ENCODE measurements at regions not wholly inside any gene's neighbourhood (a gene's known extent, or its start where the extent isn't known, plus 50 kb on each side); places are given as distances from the start of the nearest gene placed in this dataset.

DNA sequence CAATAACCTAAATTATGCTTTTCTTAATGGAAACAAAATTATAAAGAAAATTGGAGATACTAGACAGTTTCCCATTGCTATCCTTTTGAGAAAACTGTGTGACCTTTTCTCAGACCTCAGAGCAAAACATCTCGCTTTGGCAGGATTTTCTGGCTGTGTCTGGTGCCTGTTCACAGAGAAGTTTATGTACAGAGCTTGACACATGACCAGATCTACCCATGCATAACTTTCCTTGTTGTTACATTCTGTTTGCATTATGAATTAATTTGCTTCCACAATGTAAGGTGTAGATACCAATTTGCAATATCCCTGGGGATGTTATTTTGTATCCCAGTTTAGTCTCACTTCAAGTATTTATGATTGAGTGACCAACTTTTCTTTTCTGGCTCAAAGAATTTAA is 565.0 kb downstream of the XPNPEP1 start:
- peaks cover 0 to 3% (median 0%) of the 10 kb centered on the region in 4 donors for H3K4me1 ChIP-seq
- 28 to 35% methylated on average over 1 of the region's 1 CpG for WGBS, 2 donors
- H3K27me3 ChIP-seq = no peaks in the 10 kb centered on the region
- no peaks in the 10 kb centered on the region for H3K36me3 ChIP-seq
- DNase-seq (ENCODE audit: low spot score in 2 of 2) = no peak
- no peak overlapping the region for H3K4me3 ChIP-seq
- H3K27ac ChIP-seq = no peak overlapping the region
- no peaks in the 10 kb centered on the region for H3K9me3 ChIP-seq
- TF ChIP-seq, protein P1, sequence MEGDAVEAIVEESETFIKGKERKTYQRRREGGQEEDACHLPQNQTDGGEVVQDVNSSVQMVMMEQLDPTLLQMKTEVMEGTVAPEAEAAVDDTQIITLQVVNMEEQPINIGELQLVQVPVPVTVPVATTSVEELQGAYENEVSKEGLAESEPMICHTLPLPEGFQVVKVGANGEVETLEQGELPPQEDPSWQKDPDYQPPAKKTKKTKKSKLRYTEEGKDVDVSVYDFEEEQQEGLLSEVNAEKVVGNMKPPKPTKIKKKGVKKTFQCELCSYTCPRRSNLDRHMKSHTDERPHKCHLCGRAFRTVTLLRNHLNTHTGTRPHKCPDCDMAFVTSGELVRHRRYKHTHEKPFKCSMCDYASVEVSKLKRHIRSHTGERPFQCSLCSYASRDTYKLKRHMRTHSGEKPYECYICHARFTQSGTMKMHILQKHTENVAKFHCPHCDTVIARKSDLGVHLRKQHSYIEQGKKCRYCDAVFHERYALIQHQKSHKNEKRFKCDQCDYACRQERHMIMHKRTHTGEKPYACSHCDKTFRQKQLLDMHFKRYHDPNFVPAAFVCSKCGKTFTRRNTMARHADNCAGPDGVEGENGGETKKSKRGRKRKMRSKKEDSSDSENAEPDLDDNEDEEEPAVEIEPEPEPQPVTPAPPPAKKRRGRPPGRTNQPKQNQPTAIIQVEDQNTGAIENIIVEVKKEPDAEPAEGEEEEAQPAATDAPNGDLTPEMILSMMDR (IDR thresholded peaks at IDR 0.05) = no peak
- TF ChIP-seq POLR2A (IDR thresholded peaks at IDR 0.05) (no peak), EP300 (IDR thresholded peaks at IDR 0.05) (no peak)

DNA sequence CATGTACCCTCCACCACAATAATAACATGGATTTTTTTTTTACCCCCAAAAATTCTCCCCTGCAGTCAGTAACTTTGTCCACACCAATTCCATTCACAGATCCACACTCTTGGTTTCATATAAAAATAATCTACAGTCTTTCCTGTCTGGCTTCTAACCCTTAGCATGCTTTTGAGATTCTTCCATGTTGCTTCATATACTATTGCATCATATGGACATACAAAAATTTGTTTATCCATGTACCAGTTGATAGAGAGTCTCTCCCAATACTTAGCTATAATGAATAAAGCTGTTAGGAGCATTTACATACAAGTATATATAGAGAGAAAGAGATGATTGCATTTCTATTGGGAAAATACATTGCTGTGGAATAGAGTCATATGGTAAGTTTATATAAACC is 575.0 kb downstream of the XPNPEP1 start:
- Histone ChIP-seq H3K27ac (no peak overlapping the region), H3K4me1 (no peaks in the 10 kb centered on the region), H3K36me3 (no peaks in the 10 kb centered on the region), H3K27me3 (no peaks in the 10 kb centered on the region), H3K4me3 (no peak overlapping the region), H3K9me3 (peaks cover 0 to 14% (median 0%) of the 10 kb centered on the region in 4 donors)
- DNase-seq (ENCODE audit: low spot score in 2 of 2) = no peak
- TF ChIP-seq EP300 (IDR thresholded peaks at IDR 0.05) (no peak), POLR2A (IDR thresholded peaks at IDR 0.05) (no peak)
- TF ChIP-seq, protein P1 (IDR thresholded peaks at IDR 0.05) = no peak

GRCh38 chr10:109343293-109343692 is 580.0 kb downstream of the XPNPEP1 start:
- H3K27me3 ChIP-seq = no peaks in the 10 kb centered on the region
- 72 to 81% methylated on average over 1 of the region's 1 CpG for WGBS, 2 donors
- DNase-seq (ENCODE audit: low spot score in 2 of 2) = no peak
- no peaks in the 10 kb centered on the region for H3K9me3 ChIP-seq
- H3K4me1 ChIP-seq = no peaks in the 10 kb centered on the region
- TF ChIP-seq EP300 (IDR thresholded peaks at IDR 0.05) = no peak
- TF ChIP-seq, protein P1 (IDR thresholded peaks at IDR 0.05) = no peak
- TF ChIP-seq POLR2A (IDR thresholded peaks at IDR 0.05) = no peak
- H3K27ac ChIP-seq = no peak overlapping the region
- no peaks in the 10 kb centered on the region for H3K36me3 ChIP-seq
- no peak overlapping the region for H3K4me3 ChIP-seq

DNA sequence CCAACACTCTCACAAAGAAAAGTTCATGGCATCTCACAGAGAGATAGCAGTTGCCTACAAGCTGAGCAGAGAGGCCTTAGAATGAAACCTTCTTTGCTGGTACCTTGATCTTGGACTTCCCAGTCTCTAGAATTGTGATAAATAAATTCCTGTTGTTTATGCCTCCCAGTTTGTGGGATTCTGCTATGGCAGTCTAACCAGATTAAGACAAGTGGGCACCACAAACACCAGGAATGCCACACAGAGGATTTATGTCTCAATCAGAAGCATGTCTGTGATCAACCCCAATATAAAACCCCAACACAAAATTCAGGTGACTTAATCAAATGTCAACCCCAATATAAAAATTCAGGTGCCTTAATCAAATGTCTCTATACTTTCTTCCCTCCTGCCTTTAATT is 581.3 kb downstream of the XPNPEP1 start:
- Histone ChIP-seq H3K36me3 (no peaks in the 10 kb centered on the region), H3K27me3 (no peaks in the 10 kb centered on the region), H3K4me3 (no peak overlapping the region), H3K4me1 (no peaks in the 10 kb centered on the region), H3K27ac (no peak overlapping the region), H3K9me3 (peaks cover 0 to 3% (median 0%) of the 10 kb centered on the region in 4 donors)
- DNase-seq (ENCODE audit: low spot score in 2 of 2) = no peak
- TF ChIP-seq, protein P1 (IDR thresholded peaks at IDR 0.05) = no peak
- no peak for TF ChIP-seq EP300 (IDR thresholded peaks at IDR 0.05)
- no peak for TF ChIP-seq POLR2A (IDR thresholded peaks at IDR 0.05)

DNA sequence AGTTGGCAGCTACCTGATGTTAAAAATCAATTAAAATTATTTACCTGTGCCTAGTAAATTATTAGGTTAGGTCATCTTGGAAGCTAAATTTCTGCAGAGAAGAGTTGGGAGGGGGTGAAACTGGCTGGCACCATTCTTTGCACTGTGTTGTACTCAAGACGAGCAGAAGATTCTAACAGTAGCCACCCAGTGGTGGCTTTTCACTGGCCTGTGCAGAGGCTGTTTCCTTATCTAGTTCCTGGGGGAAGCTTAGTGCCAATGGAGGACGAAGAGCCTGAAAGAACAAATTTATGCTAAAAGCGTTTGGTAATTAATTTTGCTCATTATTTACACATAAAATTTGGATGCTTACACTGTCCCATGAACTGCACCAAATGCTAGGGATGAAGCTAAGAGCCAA is 595.3 kb downstream of the XPNPEP1 start:
- no peaks in the 10 kb centered on the region for H3K9me3 ChIP-seq
- no peaks in the 10 kb centered on the region for H3K4me1 ChIP-seq
- H3K36me3 ChIP-seq = no peaks in the 10 kb centered on the region
- no peak overlapping the region for H3K4me3 ChIP-seq
- no peak overlapping the region for H3K27ac ChIP-seq
- WGBS, 2 donors = 74 to 81% methylated on average over 3 of the region's 3 CpGs
- no peak for TF ChIP-seq EP300 (IDR thresholded peaks at IDR 0.05)
- TF ChIP-seq, protein P1 (IDR thresholded peaks at IDR 0.05) = no peak
- no peak for TF ChIP-seq POLR2A (IDR thresholded peaks at IDR 0.05)
- no peak for DNase-seq (ENCODE audit: low spot score in 2 of 2)
- no peaks in the 10 kb centered on the region for H3K27me3 ChIP-seq

Measured in tibial nerve (tissue), 4 donors.